H1 (cell line): ENCODE measurements at regions not wholly inside any gene's neighbourhood (a gene's known extent, or its start where the extent isn't known, plus 50 kb on each side); places are given as distances from the start of the nearest gene placed in this dataset.

Source experiments
- CTCF ChIA-PET: fragments of 300-600 bp; sonication (Branson Sonifier 250); formaldehyde crosslinking; loops from one replicate; lab custom pipeline; 2021; ENCODE audit not compliant: partially characterized antibody; lab: Charles Lee
- POLR2A ChIA-PET: fragments of 300-600 bp; sonication (Branson Sonifier 250); formaldehyde crosslinking; loops from one replicate; lab custom pipeline; 2021; ENCODE audit warnings: inconsistent platforms; ENCODE audit not compliant: partially characterized antibody; lab: Charles Lee
- DNase-seq, 2 experiments: peaks; one replicate each; pipeline versions ENCODE4 v3.0.0 to v3.0.0-alpha.2; 2010 to 2022; ENCODE audit warnings: low spot score in 2 of 2, low read depth in 1 of 2, mixed read lengths in 1 of 2
- FAIRE-seq: peaks from 2 replicates; lab custom pipeline; 2011; peaks lifted over from hg19 to GRCh38; lab: Jason Lieb, UNC
- H2AFZ ChIP-seq: 2 replicates; pipeline ENCODE4 v1.8.1; 2012; ENCODE audit warnings: low read length, inconsistent platforms
- H2AK5ac ChIP-seq: 2 replicates; pipeline ENCODE4 v1.6.1; 2013; ENCODE audit warnings: low read depth, low read length
- H2BK120ac ChIP-seq: replicated peaks from 2 replicates; pipeline ENCODE3; 2013; ENCODE audit warnings: low read depth, low read length, inconsistent platforms
- H2BK12ac ChIP-seq: 2 replicates; pipeline ENCODE4 v1.6.1; 2013; ENCODE audit warnings: low read depth, low read length
- H2BK15ac ChIP-seq: 2 replicates; pipeline ENCODE4 v1.6.1; 2013; ENCODE audit warnings: low read length
- H2BK20ac ChIP-seq: 2 replicates; pipeline ENCODE4 v1.6.1; 2013; ENCODE audit warnings: low read length
- H2BK5ac ChIP-seq: 2 replicates; pipeline ENCODE4 v1.6.1; 2013; ENCODE audit warnings: low read depth, low read length
- H3K14ac ChIP-seq: 2 replicates; pipeline ENCODE4 v1.6.1; 2013; ENCODE audit warnings: inconsistent platforms; ENCODE audit not compliant: insufficient read length
- H3K18ac ChIP-seq: 2 replicates; pipeline ENCODE4 v1.6.1; 2013; ENCODE audit warnings: low read length; ENCODE audit errors: extremely low read depth
- H3K23ac ChIP-seq: 2 replicates; pipeline ENCODE4 v1.6.1; 2013; ENCODE audit warnings: inconsistent platforms; ENCODE audit not compliant: insufficient read length
- H3K23me2 ChIP-seq: 2 replicates; pipeline ENCODE4 v1.6.1; 2013; ENCODE audit warnings: low read depth, low read length
- H3K27ac ChIP-seq: 2 replicates; pipeline ENCODE4 v1.6.1; 2011; ENCODE audit warnings: low read depth, low read length, inconsistent platforms
- H3K27me3 ChIP-seq, 4 experiments: replicated peaks in 1 of 4; 1 replicate in 1 of 4; 2 replicates in 3 of 4; pipeline versions ENCODE4 v1.6.1 to v1.8.1; 2011 to 2013; ENCODE audit warnings: low read length in 3 of 4, mild to moderate bottlenecking in 3 of 4, inconsistent platforms in 2 of 4, mixed read lengths in 2 of 4, moderate library complexity in 1 of 4; ENCODE audit not compliant: control insufficient read depth in 3 of 4, insufficient read depth in 3 of 4; ENCODE audit errors: extremely low read depth in 1 of 4
- H3K36me3 ChIP-seq, 4 experiments: 2 replicates each; pipeline versions ENCODE4 v1.6.1 to v1.8.1; 2011 to 2013; ENCODE audit warnings: mild to moderate bottlenecking in 4 of 4, low read length in 3 of 4, moderate library complexity in 2 of 4, control low read depth in 1 of 4, inconsistent platforms in 1 of 4; ENCODE audit not compliant: insufficient read depth in 4 of 4, control insufficient read depth in 2 of 4
- H3K4ac ChIP-seq: replicated peaks from 2 replicates; pipeline ENCODE3; 2013; ENCODE audit warnings: low read length, low read depth, mixed read lengths, inconsistent platforms; ENCODE audit not compliant: insufficient read length
- H3K4me1 ChIP-seq, 4 experiments: replicated peaks in 1 of 4; 1 replicate in 1 of 4; 2 replicates in 3 of 4; pipeline versions ENCODE4 v1.6.1 to v1.8.1; 2011 to 2013; ENCODE audit warnings: low read length in 3 of 4, inconsistent platforms in 2 of 4, mixed read lengths in 1 of 4; ENCODE audit not compliant: insufficient read depth in 4 of 4, control insufficient read depth in 3 of 4
- H3K4me2 ChIP-seq, 2 experiments: 2 replicates each; pipeline versions ENCODE4 v1.6.1 to v1.8.1; 2011 to 2013; ENCODE audit warnings: low read depth in 2 of 2, low read length in 2 of 2, control low read depth in 1 of 2, inconsistent platforms in 1 of 2, mild to moderate bottlenecking in 1 of 2; ENCODE audit not compliant: insufficient read depth in 1 of 2
- H3K4me3 ChIP-seq, 4 experiments: fragments of 200-600, 300-600 bp in 1 of 4; sonication (generic), shearing (Covaris generic), sonication (Bioruptor Twin) in 1 of 4; 2 replicates each; pipeline versions ENCODE4 v1.5.1 to v1.8.1; 2011 to 2016; ENCODE audit warnings: low read length in 4 of 4, low read depth in 3 of 4, control low read depth in 2 of 4, inconsistent platforms in 2 of 4, mild to moderate bottlenecking in 2 of 4, mixed read lengths in 1 of 4, moderate library complexity in 1 of 4; ENCODE audit not compliant: insufficient read depth in 2 of 4; ENCODE audit errors: extremely low read depth in 1 of 4
- H3K56ac ChIP-seq: replicated peaks from 2 replicates; pipeline ENCODE3; 2013; ENCODE audit warnings: low read depth, mild to moderate bottlenecking, mixed read lengths, low read length, inconsistent platforms; ENCODE audit not compliant: insufficient read length
- H3K79me1 ChIP-seq: 2 replicates; pipeline ENCODE4 v1.6.1; 2013; ENCODE audit warnings: low read depth, low read length, control low read depth
- H3K79me2 ChIP-seq, 2 experiments: 2 replicates each; pipeline versions ENCODE4 v1.6.1 to v1.8.1; 2012 to 2013; ENCODE audit warnings: low read length in 2 of 2, mild to moderate bottlenecking in 2 of 2, inconsistent platforms in 1 of 2; ENCODE audit not compliant: insufficient read depth in 2 of 2, control insufficient read depth in 1 of 2
- H3K9ac ChIP-seq, 4 experiments: replicated peaks in 1 of 4; 1 replicate in 1 of 4; 2 replicates in 3 of 4; pipeline versions ENCODE4 v1.6.1 to v1.8.1; 2011 to 2013; ENCODE audit warnings: low read depth in 3 of 4, low read length in 3 of 4, control low read depth in 2 of 4, mild to moderate bottlenecking in 2 of 4, moderate library complexity in 2 of 4, inconsistent platforms in 1 of 4; ENCODE audit errors: extremely low read depth in 1 of 4
- H3K9me3 ChIP-seq, 2 experiments: 2 replicates each; pipeline versions ENCODE4 v1.6.1 to v1.8.1; 2012 to 2013; ENCODE audit warnings: mild to moderate bottlenecking in 2 of 2, moderate library complexity in 2 of 2, control low read depth in 1 of 2, inconsistent platforms in 1 of 2, low read depth in 1 of 2, low read length in 1 of 2, mixed read lengths in 1 of 2; ENCODE audit not compliant: insufficient read depth in 2 of 2
- H4K20me1 ChIP-seq, 2 experiments: replicated peaks in 1 of 2; 2 replicates each; pipeline versions ENCODE3 to v1.8.1; 2011 to 2013; ENCODE audit warnings: inconsistent platforms in 2 of 2, low read length in 2 of 2, mild to moderate bottlenecking in 1 of 2; ENCODE audit not compliant: insufficient read depth in 2 of 2, control insufficient read depth in 1 of 2
- H4K5ac ChIP-seq: 2 replicates; pipeline ENCODE4 v1.6.1; 2013; ENCODE audit warnings: low read length, low read depth, mixed read lengths, inconsistent platforms; ENCODE audit not compliant: insufficient read length
- H4K8ac ChIP-seq: 2 replicates; pipeline ENCODE4 v1.8.0; 2013; ENCODE audit warnings: mild to moderate bottlenecking, moderate library complexity, low read length, inconsistent platforms; ENCODE audit not compliant: insufficient read depth; ENCODE audit errors: extremely low read depth
- H4K91ac ChIP-seq: replicated peaks from 2 replicates; pipeline ENCODE3; 2013; ENCODE audit warnings: low read length, mixed read lengths, inconsistent platforms; ENCODE audit not compliant: insufficient read length
- BACH1 ChIP-seq: IDR thresholded peaks from 2 replicates; pipeline ENCODE4 v1.6.1; 2012; ENCODE audit warnings: low read length, improper control_type of control experiment
- CEBPB ChIP-seq: IDR thresholded peaks from 2 replicates; pipeline ENCODE4 v1.6.1; 2012; ENCODE audit warnings: low read depth, low read length
- CHD2 ChIP-seq: IDR thresholded peaks from 2 replicates; pipeline ENCODE4 v1.6.1; 2012; ENCODE audit warnings: low read length, improper control_type of control experiment
- E2F6 ChIP-seq: IDR thresholded peaks from 2 replicates; pipeline ENCODE4 v1.6.1; 2012; ENCODE audit warnings: inconsistent platforms
- MAFK ChIP-seq: IDR thresholded peaks from 2 replicates; pipeline ENCODE4 v1.6.1; 2012; ENCODE audit warnings: low read depth, mild to moderate bottlenecking, improper control_type of control experiment, low read length
- MAX ChIP-seq: IDR thresholded peaks from 2 replicates; pipeline ENCODE4 v1.6.1; 2012; ENCODE audit warnings: inconsistent platforms
- PHF8 ChIP-seq: fragments of 200-600 bp; sonication (generic); conservative IDR thresholded peaks from 2 replicates; pipeline ENCODE4 v1.7.1; 2012; ENCODE audit warnings: low read depth, mild to moderate bottlenecking, inconsistent platforms, low read length, moderate library complexity
- POU5F1 ChIP-seq: IDR thresholded peaks from 2 replicates; pipeline ENCODE4 v1.6.1; 2011; ENCODE audit warnings: low read depth, mild to moderate bottlenecking, low read length, moderate library complexity
- RBBP5 ChIP-seq: IDR thresholded peaks from 2 replicates; pipeline ENCODE4 v1.7.1; 2012; ENCODE audit warnings: low read depth, mild to moderate bottlenecking, inconsistent platforms, low read length, moderate library complexity, borderline replicate concordance
- RFX5 ChIP-seq: IDR thresholded peaks from 2 replicates; pipeline ENCODE4 v1.6.1; 2011; ENCODE audit warnings: low read depth, low read length, improper control_type of control experiment, borderline replicate concordance
- RXRA ChIP-seq: IDR thresholded peaks from 2 replicates; pipeline ENCODE4 v1.6.1; 2011; ENCODE audit warnings: low read depth, mild to moderate bottlenecking, low read length, moderate library complexity; ENCODE audit not compliant: insufficient read depth
- SAP30 ChIP-seq: fragments of 300-600 bp; sonication (generic); IDR thresholded peaks from 2 replicates; pipeline ENCODE4 v1.7.1; 2012; ENCODE audit warnings: low read length, moderate library complexity, mild to moderate bottlenecking, inconsistent platforms; ENCODE audit not compliant: insufficient read depth, insufficient replicate concordance
- USF2 ChIP-seq: IDR thresholded peaks from 2 replicates; pipeline ENCODE4 v1.6.1; 2011; ENCODE audit warnings: low read length, improper control_type of control experiment
- WGBS, 2 experiments: shearing (Covaris generic) in 1 of 2; methylation state at CpG; one replicate each; pipeline versions ENCODE4 v1.1.6 to v1.1.7; 2013 to 2015; ENCODE audit warnings: low lambda C conversion rate in 2 of 2, mixed read lengths in 2 of 2, inconsistent platforms in 1 of 2, low coverage in 1 of 2, missing lambda C conversion rate in 1 of 2; ENCODE audit not compliant: insufficient replicate concordance in 2 of 2, insufficient coverage in 1 of 2, insufficient read length in 1 of 2; ENCODE audit errors: extremely low coverage in 1 of 2, missing lambda C conversion rate in 1 of 2; 5-methylcytosine and 5-hydroxymethylcytosine counted together

GRCh38 chr13:50577806-50578205, 265.7 kb downstream of the DLEU7 start:
- FAIRE-seq: no peak
- no peak for DNase-seq
- no peak overlapping the region for H3K14ac ChIP-seq
- H2AK5ac ChIP-seq: no peak overlapping the region
- ChIA-PET CTCF (interaction anchor here (1.3 kb wide), 1 partner anchor 21 kb away, joined by 3 read pairs; no protein-coding TSS in a partner anchor), POLR2A (no interaction called here)
- no peak overlapping the region for H2BK12ac ChIP-seq
- H2BK120ac ChIP-seq: no peak overlapping the region
- no peak overlapping the region for H3K56ac ChIP-seq
- H3K18ac ChIP-seq: no peak overlapping the region
- WGBS, 2 experiments: 80% methylated on average over 2 of the region's 2 CpGs; no CpG with 5 or more reads in 1 of the 2 experiments
- no peak overlapping the region for H3K9ac ChIP-seq
- no peak overlapping the region for H4K5ac ChIP-seq
- no peak overlapping the region for H3K4me3 ChIP-seq
- no peaks in the 10 kb centered on the region for H3K9me3 ChIP-seq
- no peaks in the 10 kb centered on the region for H3K36me3 ChIP-seq
- H3K23ac ChIP-seq: no peak overlapping the region
- H3K79me2 ChIP-seq: no peaks in the 10 kb centered on the region; a peak in 1 of 4 replicates
- no peaks in the 10 kb centered on the region for H3K79me1 ChIP-seq
- H2AFZ ChIP-seq: no peak overlapping the region
- no peaks in the 10 kb centered on the region for H3K4me1 ChIP-seq
- no peaks in the 10 kb centered on the region for H3K27me3 ChIP-seq
- H3K27ac ChIP-seq: no peak overlapping the region
- no peaks in the 10 kb centered on the region for H4K20me1 ChIP-seq
- H2BK20ac ChIP-seq: no peak overlapping the region
- H4K91ac ChIP-seq: no peak overlapping the region
- no peak overlapping the region for H3K4me2 ChIP-seq
- no peaks in the 10 kb centered on the region for H3K23me2 ChIP-seq
- no peak overlapping the region for H2BK5ac ChIP-seq
- no peak overlapping the region for H4K8ac ChIP-seq
- no peak overlapping the region for H2BK15ac ChIP-seq
- no peak overlapping the region for H3K4ac ChIP-seq
- TF ChIP-seq MAX (no peak), USF2 (no peak), PHF8 (no peak), MAFK (no peak), BACH1 (no peak), RBBP5 (no peak), POU5F1 (no peak), CEBPB (no peak), E2F6 (no peak), SAP30 (no peak), RFX5 (no peak), RXRA (no peak), CHD2 (no peak)
